ENCODE measurements at regions not wholly inside any gene's neighbourhood (a gene's known extent, or its start where the extent isn't known, plus 50 kb on each side); places are given as distances from the start of the nearest gene placed in this dataset.

DNA sequence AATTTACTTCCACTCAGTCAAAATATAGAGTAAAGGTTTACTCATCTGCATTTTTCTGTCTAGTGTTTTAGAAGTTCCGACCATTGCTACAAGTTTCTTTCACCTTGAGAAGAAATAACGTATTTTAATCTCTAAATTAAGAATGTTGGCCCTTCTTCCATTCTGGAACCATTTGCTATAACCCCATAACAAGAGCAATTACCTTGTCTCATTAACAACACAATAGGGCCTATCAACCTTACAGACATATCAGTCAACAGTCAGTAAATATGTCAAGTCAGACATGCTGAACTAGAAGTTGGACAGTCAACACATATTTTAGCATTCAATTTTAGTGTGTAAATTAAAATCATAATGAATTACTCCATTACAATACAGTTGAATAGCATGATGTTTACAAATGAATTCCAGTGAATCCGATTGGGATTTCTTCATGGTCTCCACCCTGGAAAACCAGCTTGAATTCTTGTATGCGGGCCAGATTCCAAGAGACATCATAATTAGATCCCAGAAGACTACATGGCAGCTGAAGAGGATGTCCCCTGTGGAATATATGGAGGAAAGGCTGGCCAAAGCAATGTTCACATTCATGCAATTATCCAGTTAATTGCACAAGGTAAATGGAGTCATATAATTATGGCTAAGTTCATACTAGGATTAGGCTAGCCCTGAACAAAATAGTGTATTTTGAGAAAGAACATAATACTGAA, 196.2 kb upstream of the TARS1 start:
- TF ChIP-seq, protein P1, sequence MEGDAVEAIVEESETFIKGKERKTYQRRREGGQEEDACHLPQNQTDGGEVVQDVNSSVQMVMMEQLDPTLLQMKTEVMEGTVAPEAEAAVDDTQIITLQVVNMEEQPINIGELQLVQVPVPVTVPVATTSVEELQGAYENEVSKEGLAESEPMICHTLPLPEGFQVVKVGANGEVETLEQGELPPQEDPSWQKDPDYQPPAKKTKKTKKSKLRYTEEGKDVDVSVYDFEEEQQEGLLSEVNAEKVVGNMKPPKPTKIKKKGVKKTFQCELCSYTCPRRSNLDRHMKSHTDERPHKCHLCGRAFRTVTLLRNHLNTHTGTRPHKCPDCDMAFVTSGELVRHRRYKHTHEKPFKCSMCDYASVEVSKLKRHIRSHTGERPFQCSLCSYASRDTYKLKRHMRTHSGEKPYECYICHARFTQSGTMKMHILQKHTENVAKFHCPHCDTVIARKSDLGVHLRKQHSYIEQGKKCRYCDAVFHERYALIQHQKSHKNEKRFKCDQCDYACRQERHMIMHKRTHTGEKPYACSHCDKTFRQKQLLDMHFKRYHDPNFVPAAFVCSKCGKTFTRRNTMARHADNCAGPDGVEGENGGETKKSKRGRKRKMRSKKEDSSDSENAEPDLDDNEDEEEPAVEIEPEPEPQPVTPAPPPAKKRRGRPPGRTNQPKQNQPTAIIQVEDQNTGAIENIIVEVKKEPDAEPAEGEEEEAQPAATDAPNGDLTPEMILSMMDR (IDR thresholded peaks at IDR 0.05; ENCODE audit: unreplicated experiment), result no peak
- Mint-ChIP-seq H3K27me3 (ENCODE audit: insufficient read depth, unreplicated experiment) (no peaks in the 10 kb centered on the region), H3K36me3 (ENCODE audit: insufficient read depth, unreplicated experiment) (no peaks in the 10 kb centered on the region), H3K27ac (ENCODE audit: low read depth, unreplicated experiment) (no peak overlapping the region), H3K9me3 (ENCODE audit: unreplicated experiment) (no peaks in the 10 kb centered on the region), H3K4me3 (ENCODE audit: unreplicated experiment) (no peak overlapping the region), H3K4me1 (ENCODE audit: insufficient read depth, unreplicated experiment) (no peaks in the 10 kb centered on the region)
- ChIA-PET POLR2A (interaction anchor here (0.6 kb wide), 1 partner anchor 36 kb away, joined by 3 read pairs; no protein-coding TSS in a partner anchor), CTCF (no interaction called here)
- no TSS peak for BruUV-seq (replicated peaks)
- intact Hi-C loops (cut with micrococcal nuclease), result no loop called here
- DNase-seq (ENCODE audit: unreplicated experiment), result no peak

DNA sequence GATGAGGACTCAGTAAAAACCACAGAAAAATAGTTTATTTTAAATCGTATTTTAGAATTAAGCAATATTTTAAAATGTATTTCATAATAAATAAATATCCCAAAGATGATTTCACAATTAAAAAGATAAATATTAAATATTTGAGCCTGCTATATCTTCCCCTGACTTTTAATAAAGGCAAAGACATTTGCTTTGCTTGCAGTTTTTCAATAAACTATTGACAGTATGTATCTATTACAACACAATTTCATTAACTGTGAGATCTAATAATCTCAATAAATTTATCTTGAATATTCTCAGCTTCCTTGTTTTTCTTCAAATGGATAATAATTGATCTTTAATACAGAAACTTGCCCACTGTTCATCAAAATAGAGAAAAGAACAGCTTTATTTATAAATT, 186.2 kb upstream of the TARS1 start:
- TF ChIP-seq, protein P1 (IDR thresholded peaks at IDR 0.05; ENCODE audit: unreplicated experiment), result no peak
- DNase-seq (ENCODE audit: unreplicated experiment), result no peak
- CTCF ChIA-PET, result no interaction called here
- H3K4me1 Mint-ChIP-seq (ENCODE audit: insufficient read depth, unreplicated experiment), result peaks cover 11% of the 10 kb centered on the region
- intact Hi-C loops (cut with micrococcal nuclease), result no loop called here
- no peaks in the 10 kb centered on the region for H3K27me3 Mint-ChIP-seq (ENCODE audit: insufficient read depth, unreplicated experiment)
- H3K27ac Mint-ChIP-seq (ENCODE audit: low read depth, unreplicated experiment), result no peak overlapping the region
- no peaks in the 10 kb centered on the region for H3K9me3 Mint-ChIP-seq (ENCODE audit: unreplicated experiment)
- no peak overlapping the region for H3K4me3 Mint-ChIP-seq (ENCODE audit: unreplicated experiment)
- H3K36me3 Mint-ChIP-seq (ENCODE audit: insufficient read depth, unreplicated experiment), result no peaks in the 10 kb centered on the region
- POLR2A ChIA-PET, result interaction anchor here (1.5 kb wide), 1 partner anchor 18 kb away, joined by 4 read pairs; no protein-coding TSS in a partner anchor
- no TSS peak for BruUV-seq (replicated peaks)

DNA sequence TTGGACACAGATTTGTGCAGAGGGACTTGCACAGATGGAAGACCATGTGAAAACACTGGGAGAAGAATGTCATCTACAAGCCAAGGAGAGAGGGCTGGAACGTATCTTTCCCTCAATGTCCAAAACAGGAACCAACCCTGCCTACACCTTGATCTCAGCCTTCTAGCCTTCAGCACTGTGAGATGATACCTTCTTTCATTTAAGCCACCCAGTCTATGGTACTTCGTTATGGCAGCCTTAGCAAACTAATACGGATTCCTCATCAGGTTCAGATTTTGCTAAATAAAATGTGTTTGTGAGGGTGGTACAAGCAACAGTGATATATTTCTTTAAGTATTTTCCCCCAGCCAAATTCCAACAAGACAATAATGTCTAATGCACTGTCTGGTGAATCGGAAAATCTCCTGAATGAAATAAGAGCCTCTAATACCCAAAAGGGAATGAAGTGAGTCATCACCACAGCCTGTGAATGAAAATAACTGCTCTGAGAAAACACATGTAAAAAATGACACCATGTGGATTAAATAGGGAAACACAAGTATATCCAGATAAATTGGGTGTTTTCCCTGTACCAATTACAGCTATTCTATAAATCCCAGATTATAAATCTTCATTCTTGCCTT, 182.8 kb upstream of the TARS1 start:
- Mint-ChIP-seq H3K4me3 (ENCODE audit: unreplicated experiment) (no peak overlapping the region), H3K9me3 (ENCODE audit: unreplicated experiment) (no peaks in the 10 kb centered on the region), H3K27ac (ENCODE audit: low read depth, unreplicated experiment) (peak overlapping the region; percentile 2), H3K27me3 (ENCODE audit: insufficient read depth, unreplicated experiment) (no peaks in the 10 kb centered on the region), H3K36me3 (ENCODE audit: insufficient read depth, unreplicated experiment) (no peaks in the 10 kb centered on the region), H3K4me1 (ENCODE audit: insufficient read depth, unreplicated experiment) (peaks cover 20% of the 10 kb centered on the region)
- BruUV-seq (replicated peaks), result no TSS peak
- TF ChIP-seq, protein P1 (IDR thresholded peaks at IDR 0.05; ENCODE audit: unreplicated experiment), result peak; percentile 17
- POLR2A ChIA-PET, result interaction anchor here (0.7 kb wide), 1 partner anchor 42 kb away, joined by 4 read pairs; no protein-coding TSS in a partner anchor
- intact Hi-C loops (cut with micrococcal nuclease), result loop anchor here (2.0 kb wide), 1 partner anchor 547 kb away; the partner anchor contains the start of gene NPR3
- CTCF ChIA-PET, result interaction anchor here (0.6 to 2.1 kb wide), 5 partner anchors 39 to 256 kb away, joined by 3 to 6 read pairs (median 3); no protein-coding TSS in a partner anchor
- DNase-seq (ENCODE audit: unreplicated experiment), result peak; percentile 72

DNA sequence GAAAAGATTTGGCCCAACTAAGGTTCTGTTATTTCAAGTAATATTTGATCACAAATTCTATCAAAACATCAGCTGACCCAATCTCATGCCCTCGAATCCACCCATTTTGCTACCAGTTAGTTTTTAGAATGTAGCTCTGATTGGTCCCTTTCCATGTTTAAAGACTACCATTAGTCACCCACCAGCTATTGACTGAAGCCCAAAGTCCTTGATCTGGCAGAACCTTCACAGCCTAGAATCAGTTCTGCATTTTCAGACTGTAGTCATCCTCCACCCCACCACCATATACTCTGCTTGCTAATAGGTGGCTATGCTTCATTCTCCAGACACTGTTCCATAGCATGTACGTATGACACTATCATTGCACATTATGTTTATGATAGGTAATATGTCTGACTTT, 182.2 kb upstream of the TARS1 start:
- H3K27ac Mint-ChIP-seq (ENCODE audit: low read depth, unreplicated experiment), result peak overlapping the region; percentile 2
- no TSS peak for BruUV-seq (replicated peaks)
- TF ChIP-seq, protein P1 (IDR thresholded peaks at IDR 0.05; ENCODE audit: unreplicated experiment), result no peak
- CTCF ChIA-PET, result interaction anchor here (0.6 to 2.1 kb wide), 5 partner anchors 38 to 256 kb away, joined by 3 to 6 read pairs (median 3); no protein-coding TSS in a partner anchor
- H3K9me3 Mint-ChIP-seq (ENCODE audit: unreplicated experiment), result peaks cover 5% of the 10 kb centered on the region
- intact Hi-C loops (cut with micrococcal nuclease), result loop anchor here (2.0 kb wide), 1 partner anchor 548 kb away; the partner anchor contains the start of gene NPR3
- H3K36me3 Mint-ChIP-seq (ENCODE audit: insufficient read depth, unreplicated experiment), result no peaks in the 10 kb centered on the region
- no peaks in the 10 kb centered on the region for H3K27me3 Mint-ChIP-seq (ENCODE audit: insufficient read depth, unreplicated experiment)
- POLR2A ChIA-PET, result interaction anchor here (0.7 kb wide), 1 partner anchor 41 kb away, joined by 4 read pairs; no protein-coding TSS in a partner anchor
- no peak for DNase-seq (ENCODE audit: unreplicated experiment)
- peaks cover 20% of the 10 kb centered on the region for H3K4me1 Mint-ChIP-seq (ENCODE audit: insufficient read depth, unreplicated experiment)
- no peak overlapping the region for H3K4me3 Mint-ChIP-seq (ENCODE audit: unreplicated experiment)
